Vagina (tissue), 2 donors: ENCODE measurements at regions not wholly inside any gene's neighbourhood (a gene's known extent, or its start where the extent isn't known, plus 50 kb on each side); places are given as distances from the start of the nearest gene placed in this dataset.
"Not testable (repeated sequence)": the region's sequence is repeated elsewhere in the genome, so short reads cannot be mapped to it uniquely, and the experiment has no call there.

Experiments
- DNase-seq, 2 donors: peaks; one replicate each; pipeline ENCODE4 v3.0.0-alpha.2; 2017; ENCODE audit errors: extremely low spot score in 2 of 2
- H3K27ac ChIP-seq: fragments of 200-600 bp; sonication (generic); one replicate; pipeline ENCODE4 v1.5.1; 2019
- H3K27me3 ChIP-seq: fragments of 200-600 bp; sonication (generic); one replicate; pipeline ENCODE4 v1.5.1; 2019
- H3K36me3 ChIP-seq, 2 donors: fragments of 200-600 bp; sonication (generic); one replicate each; pipeline ENCODE4 v1.5.1; 2017 to 2019
- H3K4me1 ChIP-seq: fragments of 200-600 bp; sonication (generic); one replicate; pipeline ENCODE4 v1.5.1; 2019
- H3K4me3 ChIP-seq, 2 donors: fragments of 200-600 bp; sonication (generic); 1 replicate in 1 of 2; 2 replicates in 1 of 2; pipeline ENCODE4 v1.5.1; 2016 to 2019
- H3K9me3 ChIP-seq: fragments of 200-600 bp; sonication (generic); one replicate; pipeline ENCODE4 v1.5.1; 2019
- POLR2A ChIP-seq, 2 donors: fragments of 450-650 bp; IDR thresholded peaks; one replicate each; pipeline ENCODE4 v1.6.1; 2017; ENCODE audit warnings: antibody characterized with exemption in 2 of 2, mild to moderate bottlenecking in 2 of 2, moderate library complexity in 2 of 2
- POLR2AphosphoS5 ChIP-seq, 2 donors: sonication (generic); formaldehyde crosslinking; IDR thresholded peaks; one replicate each; pipeline ENCODE4 v1.9.0; 2017; ENCODE audit warnings: antibody characterized with exemption in 2 of 2, mild to moderate bottlenecking in 2 of 2, low read depth in 1 of 2; ENCODE audit not compliant: insufficient read depth in 1 of 2
- intact Hi-C: fragments of 100-400 bp; cut with DNase I; formaldehyde crosslinking; loops from one replicate; pipeline ENCODE4 v1.15.1; 2023
- TF ChIP-seq, protein P1 (sequence below), 3 experiments: fragments of 450-650 bp in 2 of 3; fragments of 200-600 bp in 1 of 3; sonication (generic) in 1 of 3; IDR thresholded peaks; one replicate each; pipeline ENCODE4 v1.5.1; 2017 to 2019; ENCODE audit warnings: antibody characterized with exemption in 3 of 3, mild to moderate bottlenecking in 2 of 3, moderate library complexity in 2 of 3

DNA sequence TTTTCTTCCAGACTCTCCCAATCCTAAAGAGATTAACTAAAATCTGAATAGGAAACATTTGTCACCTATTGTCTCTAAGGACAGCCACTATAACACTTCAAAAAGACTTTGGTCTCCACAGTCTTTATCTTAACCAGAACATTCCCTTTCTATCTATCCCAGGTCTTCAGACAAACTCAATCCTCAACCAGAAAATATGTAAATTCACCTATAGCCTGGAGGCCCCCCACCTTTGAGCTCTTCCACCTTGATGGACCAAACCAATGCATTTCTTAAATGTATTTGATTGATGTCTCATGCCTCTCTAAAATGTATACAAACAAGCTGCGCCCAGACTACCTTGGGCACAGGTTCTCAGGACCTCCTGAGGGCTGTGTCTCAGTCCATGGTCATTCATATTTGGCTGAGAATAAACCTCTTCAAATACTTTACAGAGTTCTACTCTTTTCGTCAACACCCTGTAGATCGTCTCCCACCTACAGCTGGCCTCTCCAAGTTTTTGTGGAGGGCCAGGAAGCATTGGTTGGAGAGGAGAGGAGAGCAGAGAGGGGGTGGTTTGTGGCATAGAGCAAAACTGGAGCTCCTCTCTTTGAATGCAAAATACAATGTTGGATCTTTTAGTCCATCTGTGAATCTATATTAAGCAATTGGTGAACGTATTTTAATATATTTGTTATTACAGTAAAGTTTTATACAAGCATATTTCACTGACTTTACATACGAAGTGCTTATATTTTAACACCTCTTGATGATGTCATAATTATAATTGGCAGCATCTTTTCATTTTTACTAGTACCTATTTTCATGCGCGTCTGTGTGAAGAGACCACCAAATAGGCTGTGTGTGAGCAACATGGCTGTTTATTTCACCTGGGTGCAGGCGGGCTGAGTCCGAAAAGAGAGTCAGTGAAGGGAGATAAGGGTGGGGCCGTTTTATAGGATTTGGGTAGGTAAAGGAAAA, 230.7 kb upstream of the DUSP10 start:
- no peak for DNase-seq
- Histone ChIP-seq H3K9me3 (no peaks in the 10 kb centered on the region), H3K27me3 (no peaks in the 10 kb centered on the region), H3K4me1 (no peaks in the 10 kb centered on the region), H3K4me3 (no peak overlapping the region), H3K27ac (no peak overlapping the region), H3K36me3 (no peaks in the 10 kb centered on the region)
- intact Hi-C loops: no loop called here
- TF ChIP-seq, protein P1, sequence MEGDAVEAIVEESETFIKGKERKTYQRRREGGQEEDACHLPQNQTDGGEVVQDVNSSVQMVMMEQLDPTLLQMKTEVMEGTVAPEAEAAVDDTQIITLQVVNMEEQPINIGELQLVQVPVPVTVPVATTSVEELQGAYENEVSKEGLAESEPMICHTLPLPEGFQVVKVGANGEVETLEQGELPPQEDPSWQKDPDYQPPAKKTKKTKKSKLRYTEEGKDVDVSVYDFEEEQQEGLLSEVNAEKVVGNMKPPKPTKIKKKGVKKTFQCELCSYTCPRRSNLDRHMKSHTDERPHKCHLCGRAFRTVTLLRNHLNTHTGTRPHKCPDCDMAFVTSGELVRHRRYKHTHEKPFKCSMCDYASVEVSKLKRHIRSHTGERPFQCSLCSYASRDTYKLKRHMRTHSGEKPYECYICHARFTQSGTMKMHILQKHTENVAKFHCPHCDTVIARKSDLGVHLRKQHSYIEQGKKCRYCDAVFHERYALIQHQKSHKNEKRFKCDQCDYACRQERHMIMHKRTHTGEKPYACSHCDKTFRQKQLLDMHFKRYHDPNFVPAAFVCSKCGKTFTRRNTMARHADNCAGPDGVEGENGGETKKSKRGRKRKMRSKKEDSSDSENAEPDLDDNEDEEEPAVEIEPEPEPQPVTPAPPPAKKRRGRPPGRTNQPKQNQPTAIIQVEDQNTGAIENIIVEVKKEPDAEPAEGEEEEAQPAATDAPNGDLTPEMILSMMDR (IDR thresholded peaks at IDR 0.05): no peak
- TF ChIP-seq POLR2A (IDR thresholded peaks at IDR 0.05) (no peak), POLR2AphosphoS5 (IDR thresholded peaks at IDR 0.05; ENCODE audit: insufficient read depth in 1 of 2, low read depth in 1 of 2) (no peak)

DNA sequence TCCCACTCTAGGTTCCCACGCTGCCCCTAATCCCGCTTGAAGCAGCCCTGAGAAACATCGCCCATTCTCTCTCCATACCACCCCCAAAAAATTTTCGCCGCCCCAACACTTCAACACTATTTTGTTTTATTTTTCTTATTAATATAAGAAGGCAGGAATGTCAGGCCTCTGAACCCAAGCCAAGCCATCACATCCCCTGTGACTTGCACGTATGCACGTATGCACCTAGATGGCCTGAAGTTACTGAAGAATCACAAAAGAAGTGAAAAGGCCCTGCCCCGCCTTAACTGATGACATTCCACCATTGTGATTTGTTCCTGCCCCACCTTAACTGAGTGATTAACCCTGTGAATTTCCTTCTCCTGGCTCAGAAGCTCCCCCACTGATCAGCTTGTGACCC, 229.1 kb upstream of the DUSP10 start:
- DNase-seq, intact Hi-C loops, H3K4me1 ChIP-seq, H3K9me3 ChIP-seq, H3K27me3 ChIP-seq, H3K27ac ChIP-seq, H3K36me3 ChIP-seq, H3K4me3 ChIP-seq: not testable (repeated sequence)

DNA sequence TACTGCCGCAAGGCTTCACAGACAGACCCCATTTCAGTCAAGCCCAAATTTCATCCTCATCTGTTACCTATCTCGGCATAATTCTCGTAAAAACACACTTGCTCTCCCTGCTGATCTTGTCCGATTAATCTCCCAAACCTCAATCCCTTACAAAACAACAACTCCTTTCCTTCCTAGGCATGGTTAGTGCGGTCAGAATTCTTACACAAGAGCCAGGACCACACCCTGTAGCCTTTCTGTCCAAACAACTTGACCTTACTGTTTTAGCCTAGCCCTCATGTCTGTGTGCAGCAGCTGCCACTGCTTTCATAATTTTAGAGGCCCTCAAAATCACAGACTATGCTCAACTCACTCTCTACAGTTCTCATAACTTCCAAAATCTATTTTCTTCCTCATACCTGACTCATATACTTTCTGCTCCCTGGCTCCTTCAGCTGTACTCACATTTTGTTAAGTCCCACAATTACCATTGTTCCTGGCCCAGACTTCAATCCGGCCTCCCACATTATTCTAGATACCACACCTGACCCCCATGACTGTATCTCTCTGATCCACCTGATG, 227.5 kb upstream of the DUSP10 start:
- H3K9me3 ChIP-seq, DNase-seq, intact Hi-C loops, H3K4me1 ChIP-seq, H3K36me3 ChIP-seq, H3K27me3 ChIP-seq, H3K4me3 ChIP-seq, H3K27ac ChIP-seq: not testable (repeated sequence)

DNA sequence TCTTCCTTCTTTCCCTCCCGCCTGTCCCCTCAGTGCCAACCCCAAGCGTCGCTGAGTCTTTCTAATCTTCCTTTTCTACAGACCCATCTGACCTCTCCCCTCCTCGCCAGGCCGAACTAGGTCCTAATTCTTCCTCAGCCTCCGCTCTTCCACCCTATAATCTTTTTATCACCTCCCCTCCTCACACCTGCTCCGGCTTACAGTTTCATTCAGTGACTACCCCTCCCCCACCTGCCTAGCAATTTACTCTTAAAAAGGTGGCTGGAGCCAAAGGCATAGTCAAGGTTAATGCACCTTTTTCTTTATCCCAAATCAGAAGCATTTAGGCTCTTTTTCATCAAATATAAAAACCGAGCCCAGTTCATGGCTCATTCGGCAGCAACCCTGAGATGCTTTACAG, 225.6 kb upstream of the DUSP10 start:
- H3K9me3 ChIP-seq, H3K36me3 ChIP-seq, intact Hi-C loops, H3K4me3 ChIP-seq, H3K4me1 ChIP-seq, DNase-seq, H3K27me3 ChIP-seq, H3K27ac ChIP-seq: not testable (repeated sequence)

DNA sequence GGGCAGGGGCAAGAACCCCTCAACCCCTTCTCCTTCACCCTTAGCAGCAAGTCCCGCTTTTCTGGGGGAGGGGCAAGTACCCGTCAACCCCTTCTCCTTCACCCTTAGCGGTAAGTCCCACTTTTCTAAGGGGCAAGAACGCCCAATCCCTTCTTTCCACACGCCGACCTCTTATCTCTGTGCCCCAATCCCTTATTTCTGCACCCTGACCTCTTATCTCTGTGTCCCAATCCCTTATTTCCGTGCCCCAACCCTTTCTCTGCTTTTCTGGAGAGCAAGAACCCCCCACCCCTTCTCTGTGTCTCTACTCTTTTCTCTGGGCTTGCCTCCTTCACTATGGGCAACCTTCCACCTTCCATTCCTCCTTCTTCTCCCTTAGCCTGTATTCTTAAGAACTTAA, 225.0 kb upstream of the DUSP10 start:
- H3K36me3 ChIP-seq, H3K27me3 ChIP-seq, DNase-seq, H3K9me3 ChIP-seq, intact Hi-C loops, H3K27ac ChIP-seq, H3K4me1 ChIP-seq, H3K4me3 ChIP-seq: not testable (repeated sequence)

DNA sequence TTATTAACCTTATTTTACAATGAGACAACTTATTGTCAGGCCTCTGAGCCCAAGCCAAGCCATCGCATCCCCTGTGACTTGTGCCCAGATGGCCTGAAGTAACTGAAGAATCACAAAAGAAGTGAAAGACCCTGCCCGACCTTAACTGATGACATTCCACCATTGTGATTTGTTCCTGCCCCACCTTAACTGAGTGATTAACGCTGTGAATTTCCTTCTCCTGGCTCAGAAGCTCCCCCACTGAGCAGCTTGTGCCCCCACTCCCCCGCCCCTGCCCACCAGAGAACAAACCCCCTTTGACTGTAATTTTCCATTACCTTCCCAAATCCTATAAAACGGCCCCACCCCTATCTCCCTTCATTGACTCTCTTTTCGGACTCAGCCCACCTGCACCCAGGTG, 224.0 kb upstream of the DUSP10 start:
- H3K27me3 ChIP-seq, H3K27ac ChIP-seq, intact Hi-C loops, H3K36me3 ChIP-seq, H3K4me1 ChIP-seq, DNase-seq, H3K4me3 ChIP-seq, H3K9me3 ChIP-seq: not testable (repeated sequence)

DNA sequence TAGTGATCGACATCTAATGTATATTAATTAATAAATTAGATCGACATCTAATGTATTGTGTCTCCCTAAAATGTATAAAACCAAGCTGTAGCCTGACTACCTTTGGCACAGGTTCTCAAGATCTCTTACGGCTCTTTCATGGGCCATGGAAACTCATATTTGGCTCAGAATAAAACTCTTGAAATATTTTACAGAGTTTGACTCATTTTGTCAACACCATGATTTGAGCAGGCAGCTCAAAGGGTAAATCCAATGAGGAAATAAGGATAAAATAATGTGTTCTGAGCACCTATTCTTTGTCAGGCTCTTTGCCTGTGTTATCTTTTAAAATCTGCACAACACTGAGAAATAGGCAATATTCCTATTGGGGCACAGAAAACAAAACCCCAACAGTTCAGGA, 223.4 kb upstream of the DUSP10 start:
- intact Hi-C loops: no loop called here
- Histone ChIP-seq H3K4me3 (no peak overlapping the region), H3K9me3 (no peaks in the 10 kb centered on the region), H3K36me3 (no peaks in the 10 kb centered on the region), H3K4me1 (no peaks in the 10 kb centered on the region), H3K27me3 (no peaks in the 10 kb centered on the region), H3K27ac (no peak overlapping the region)
- TF ChIP-seq POLR2AphosphoS5 (IDR thresholded peaks at IDR 0.05; ENCODE audit: insufficient read depth in 1 of 2, low read depth in 1 of 2) (no peak), POLR2A (IDR thresholded peaks at IDR 0.05) (no peak)
- TF ChIP-seq, protein P1 (IDR thresholded peaks at IDR 0.05): no peak
- DNase-seq: no peak
